ENCODE measurements at regions not wholly inside any gene's neighbourhood (a gene's known extent, or its start where the extent isn't known, plus 50 kb on each side); places are given as distances from the start of the nearest gene placed in this dataset.

- TF ChIP-seq, protein P1, sequence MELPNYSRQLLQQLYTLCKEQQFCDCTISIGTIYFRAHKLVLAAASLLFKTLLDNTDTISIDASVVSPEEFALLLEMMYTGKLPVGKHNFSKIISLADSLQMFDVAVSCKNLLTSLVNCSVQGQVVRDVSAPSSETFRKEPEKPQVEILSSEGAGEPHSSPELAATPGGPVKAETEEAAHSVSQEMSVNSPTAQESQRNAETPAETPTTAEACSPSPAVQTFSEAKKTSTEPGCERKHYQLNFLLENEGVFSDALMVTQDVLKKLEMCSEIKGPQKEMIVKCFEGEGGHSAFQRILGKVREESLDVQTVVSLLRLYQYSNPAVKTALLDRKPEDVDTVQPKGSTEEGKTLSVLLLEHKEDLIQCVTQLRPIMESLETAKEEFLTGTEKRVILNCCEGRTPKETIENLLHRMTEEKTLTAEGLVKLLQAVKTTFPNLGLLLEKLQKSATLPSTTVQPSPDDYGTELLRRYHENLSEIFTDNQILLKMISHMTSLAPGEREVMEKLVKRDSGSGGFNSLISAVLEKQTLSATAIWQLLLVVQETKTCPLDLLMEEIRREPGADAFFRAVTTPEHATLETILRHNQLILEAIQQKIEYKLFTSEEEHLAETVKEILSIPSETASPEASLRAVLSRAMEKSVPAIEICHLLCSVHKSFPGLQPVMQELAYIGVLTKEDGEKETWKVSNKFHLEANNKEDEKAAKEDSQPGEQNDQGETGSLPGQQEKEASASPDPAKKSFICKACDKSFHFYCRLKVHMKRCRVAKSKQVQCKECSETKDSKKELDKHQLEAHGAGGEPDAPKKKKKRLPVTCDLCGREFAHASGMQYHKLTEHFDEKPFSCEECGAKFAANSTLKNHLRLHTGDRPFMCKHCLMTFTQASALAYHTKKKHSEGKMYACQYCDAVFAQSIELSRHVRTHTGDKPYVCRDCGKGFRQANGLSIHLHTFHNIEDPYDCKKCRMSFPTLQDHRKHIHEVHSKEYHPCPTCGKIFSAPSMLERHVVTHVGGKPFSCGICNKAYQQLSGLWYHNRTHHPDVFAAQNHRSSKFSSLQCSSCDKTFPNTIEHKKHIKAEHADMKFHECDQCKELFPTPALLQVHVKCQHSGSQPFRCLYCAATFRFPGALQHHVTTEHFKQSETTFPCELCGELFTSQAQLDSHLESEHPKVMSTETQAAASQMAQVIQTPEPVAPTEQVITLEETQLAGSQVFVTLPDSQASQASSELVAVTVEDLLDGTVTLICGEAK (IDR thresholded peaks at IDR 0.05; ENCODE audit: borderline replicate concordance) = no peak
- TF ChIP-seq, protein P2, sequence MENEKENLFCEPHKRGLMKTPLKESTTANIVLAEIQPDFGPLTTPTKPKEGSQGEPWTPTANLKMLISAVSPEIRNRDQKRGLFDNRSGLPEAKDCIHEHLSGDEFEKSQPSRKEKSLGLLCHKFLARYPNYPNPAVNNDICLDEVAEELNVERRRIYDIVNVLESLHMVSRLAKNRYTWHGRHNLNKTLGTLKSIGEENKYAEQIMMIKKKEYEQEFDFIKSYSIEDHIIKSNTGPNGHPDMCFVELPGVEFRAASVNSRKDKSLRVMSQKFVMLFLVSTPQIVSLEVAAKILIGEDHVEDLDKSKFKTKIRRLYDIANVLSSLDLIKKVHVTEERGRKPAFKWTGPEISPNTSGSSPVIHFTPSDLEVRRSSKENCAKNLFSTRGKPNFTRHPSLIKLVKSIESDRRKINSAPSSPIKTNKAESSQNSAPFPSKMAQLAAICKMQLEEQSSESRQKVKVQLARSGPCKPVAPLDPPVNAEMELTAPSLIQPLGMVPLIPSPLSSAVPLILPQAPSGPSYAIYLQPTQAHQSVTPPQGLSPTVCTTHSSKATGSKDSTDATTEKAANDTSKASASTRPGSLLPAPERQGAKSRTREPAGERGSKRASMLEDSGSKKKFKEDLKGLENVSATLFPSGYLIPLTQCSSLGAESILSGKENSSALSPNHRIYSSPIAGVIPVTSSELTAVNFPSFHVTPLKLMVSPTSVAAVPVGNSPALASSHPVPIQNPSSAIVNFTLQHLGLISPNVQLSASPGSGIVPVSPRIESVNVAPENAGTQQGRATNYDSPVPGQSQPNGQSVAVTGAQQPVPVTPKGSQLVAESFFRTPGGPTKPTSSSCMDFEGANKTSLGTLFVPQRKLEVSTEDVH (IDR thresholded peaks at IDR 0.05; ENCODE audit: low read depth, partially characterized antibody) = no peak
- TF ChIP-seq TCF3 (IDR thresholded peaks at IDR 0.05; ENCODE audit: borderline replicate concordance, insufficient read depth, low read depth, low read length) = no peak
Measured at GRCh38 chr2:19652811-19653210, 249.0 kb downstream of the TTC32 start (continued).

GRCh38 chr2:19651466-19651865 is 250.3 kb downstream of the TTC32 start:
- H3K4me1 ChIP-seq (ENCODE audit: control insufficient read depth, insufficient read depth, low read length) = no peaks in the 10 kb centered on the region
- ATAC-seq = no peak
- no peaks in the 10 kb centered on the region for H3K79me2 ChIP-seq (ENCODE audit: control insufficient read depth, insufficient read depth, low read length)
- H4K20me1 ChIP-seq (ENCODE audit: control insufficient read depth, insufficient read depth) = no peaks in the 10 kb centered on the region; the same call in 1 of the 2 replicates
- DNase-seq (ENCODE audit: low read depth, low spot score) = no peak
- H3K4me2 ChIP-seq (ENCODE audit: control insufficient read depth, insufficient read depth) = no peak overlapping the region
- ChIA-PET CTCF (no interaction called here), SMC1A (ENCODE audit: uncharacterized antibody, unreplicated experiment) (interaction anchor here (0.5 kb wide), 1 partner anchor 18 kb away, joined by 3 read pairs; no protein-coding TSS in a partner anchor), POLR2A (no interaction called here), RAD21 (ENCODE audit: unreplicated experiment) (no interaction called here)
- intact Hi-C loops (cut with micrococcal nuclease; ENCODE audit: unreplicated experiment) = no loop called here
- peaks cover 0 to 2% of the 10 kb centered on the region in 2 experiments; a peak in 2 of 4 replicates for H3K27me3 ChIP-seq (replicated peaks in 1 of 2; ENCODE audit: control insufficient read depth in 2 of 2, insufficient read depth in 2 of 2, low read length in 1 of 2)
- no peaks in the 10 kb centered on the region for H3K9me3 ChIP-seq (replicated peaks; ENCODE audit: control insufficient read depth, insufficient read depth, low read length)
- TF ChIP-seq GABPA (IDR thresholded peaks at IDR 0.05; ENCODE audit: low read depth) = no peak
- TF ChIP-seq YBX1 (IDR thresholded peaks at IDR 0.05) = no peak
- H3K36me3 ChIP-seq (ENCODE audit: control insufficient read depth in 2 of 2, insufficient read depth in 2 of 2, low read length in 1 of 2) = no peaks in the 10 kb centered on the region
- no peak overlapping the region for H3K27ac ChIP-seq (ENCODE audit: control insufficient read depth, insufficient read depth)
- BruUV-seq (replicated peaks) = no TSS peak
- in situ Hi-C loops (cut with MboI) = no loop called here
- no peak overlapping the region for H3K4me3 ChIP-seq
- FAIRE-seq = no peak
- no peak overlapping the region for H3K9ac ChIP-seq (ENCODE audit: control insufficient read depth, insufficient read depth, low read length)
- 1% methylated on average over 4 of the region's 4 CpGs for WGBS (ENCODE audit: insufficient coverage, insufficient replicate concordance, low lambda C conversion rate, missing lambda C conversion rate)
- no peak overlapping the region for H2AFZ ChIP-seq (ENCODE audit: control insufficient read depth, low read depth, low read length)

All from GM12878 (cell line).